Smooth muscle cell (in vitro differentiated cells): ENCODE measurements at regions not wholly inside any gene's neighbourhood (a gene's known extent, or its start where the extent isn't known, plus 50 kb on each side); places are given as distances from the start of the nearest gene placed in this dataset.

Experiments used
- DNase-seq: peaks from one replicate; lab custom pipeline; 2025; ENCODE audit not compliant: unreplicated experiment; lab: John Stamatoyannopoulos, UW
- H2AFZ ChIP-seq: fragments of 200-600 bp; sonication (generic); 2 replicates; pipeline ENCODE4 v1.6.0; 2016; ENCODE audit warnings: antibody characterized with exemption, low read depth, mild to moderate bottlenecking
- H3F3A ChIP-seq: fragments of 200-600 bp; sonication (generic); 2 replicates; pipeline ENCODE4 v1.6.0; 2017; ENCODE audit warnings: antibody characterized with exemption, low read depth
- H3K27ac ChIP-seq: fragments of 200-600 bp; sonication (generic); 2 replicates; pipeline ENCODE4 v1.5.1; 2016; ENCODE audit warnings: low read depth, mild to moderate bottlenecking
- H3K27me3 ChIP-seq: fragments of 200-600 bp; sonication (generic); 2 replicates; pipeline ENCODE4 v1.6.1; 2016; ENCODE audit warnings: low read depth, mild to moderate bottlenecking
- H3K36me3 ChIP-seq: fragments of 200-600 bp; sonication (generic); 2 replicates; pipeline ENCODE4 v1.5.1; 2016; ENCODE audit warnings: low read depth
- H3K4me1 ChIP-seq: fragments of 200-600 bp; sonication (generic); 2 replicates; pipeline ENCODE4 v1.5.1; 2016; ENCODE audit warnings: low read depth
- H3K4me2 ChIP-seq: fragments of 200-600 bp; sonication (generic); 2 replicates; pipeline ENCODE4 v1.6.0; 2016; ENCODE audit warnings: mild to moderate bottlenecking
- H3K4me3 ChIP-seq: fragments of 200-600 bp; sonication (generic); 2 replicates; pipeline ENCODE4 v1.5.1; 2016; ENCODE audit warnings: mild to moderate bottlenecking
- H3K79me2 ChIP-seq: fragments of 200-600 bp; sonication (generic); 2 replicates; pipeline ENCODE4 v1.6.0; 2016; ENCODE audit warnings: low read depth, mild to moderate bottlenecking
- H3K9ac ChIP-seq: fragments of 200-600 bp; sonication (generic); 2 replicates; pipeline ENCODE4 v1.6.0; 2016; ENCODE audit warnings: low read depth
- H3K9me3 ChIP-seq: fragments of 200-600 bp; sonication (generic); replicated peaks from 2 replicates; pipeline ENCODE4 v1.5.1; 2016; ENCODE audit warnings: low read depth
- H4K20me1 ChIP-seq: fragments of 200-600 bp; sonication (generic); 2 replicates; pipeline ENCODE4 v1.6.0; 2016; ENCODE audit warnings: low read depth
- WGBS: methylation state at CpG from one replicate; pipeline ENCODE4 v1.1.7; 2016; ENCODE audit warnings: low lambda C conversion rate; 5-methylcytosine and 5-hydroxymethylcytosine counted together
- TF ChIP-seq, protein P1 (sequence below): fragments of 200-600 bp; sonication (generic); IDR thresholded peaks from 2 replicates; pipeline ENCODE4 v1.5.1; 2017; ENCODE audit warnings: borderline replicate concordance, mild to moderate bottlenecking, antibody characterized with exemption; ENCODE audit not compliant: insufficient read depth, poor library complexity, severe bottlenecking

DNA sequence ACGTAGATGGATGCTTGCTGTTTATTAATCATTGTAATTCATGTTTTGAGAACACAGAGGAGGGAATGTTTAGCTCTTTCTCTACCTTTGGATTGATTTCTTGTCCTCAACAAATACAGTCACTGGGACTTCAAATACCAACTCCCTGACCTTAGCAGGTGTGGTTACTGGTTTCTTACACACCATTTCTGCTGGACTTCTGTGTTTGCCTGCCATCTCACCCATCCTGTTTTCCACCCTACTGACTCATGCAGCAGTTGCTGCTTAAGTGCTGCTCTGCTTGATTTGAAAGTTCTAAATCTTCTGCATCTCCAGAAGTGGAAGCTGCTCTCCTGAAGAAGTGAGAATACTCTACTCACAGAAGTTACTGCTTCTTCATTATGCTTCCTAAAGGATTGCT is 170.3 kb downstream of the ZPLD1 start:
- H3K4me3 ChIP-seq: no peak overlapping the region
- no peaks in the 10 kb centered on the region for H3K79me2 ChIP-seq
- TF ChIP-seq, protein P1, sequence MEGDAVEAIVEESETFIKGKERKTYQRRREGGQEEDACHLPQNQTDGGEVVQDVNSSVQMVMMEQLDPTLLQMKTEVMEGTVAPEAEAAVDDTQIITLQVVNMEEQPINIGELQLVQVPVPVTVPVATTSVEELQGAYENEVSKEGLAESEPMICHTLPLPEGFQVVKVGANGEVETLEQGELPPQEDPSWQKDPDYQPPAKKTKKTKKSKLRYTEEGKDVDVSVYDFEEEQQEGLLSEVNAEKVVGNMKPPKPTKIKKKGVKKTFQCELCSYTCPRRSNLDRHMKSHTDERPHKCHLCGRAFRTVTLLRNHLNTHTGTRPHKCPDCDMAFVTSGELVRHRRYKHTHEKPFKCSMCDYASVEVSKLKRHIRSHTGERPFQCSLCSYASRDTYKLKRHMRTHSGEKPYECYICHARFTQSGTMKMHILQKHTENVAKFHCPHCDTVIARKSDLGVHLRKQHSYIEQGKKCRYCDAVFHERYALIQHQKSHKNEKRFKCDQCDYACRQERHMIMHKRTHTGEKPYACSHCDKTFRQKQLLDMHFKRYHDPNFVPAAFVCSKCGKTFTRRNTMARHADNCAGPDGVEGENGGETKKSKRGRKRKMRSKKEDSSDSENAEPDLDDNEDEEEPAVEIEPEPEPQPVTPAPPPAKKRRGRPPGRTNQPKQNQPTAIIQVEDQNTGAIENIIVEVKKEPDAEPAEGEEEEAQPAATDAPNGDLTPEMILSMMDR: no peak
- H3K27ac ChIP-seq: no peak overlapping the region
- H3K9ac ChIP-seq: no peak overlapping the region
- no peaks in the 10 kb centered on the region for H4K20me1 ChIP-seq
- H2AFZ ChIP-seq: no peak overlapping the region
- WGBS: 96% methylated on average over 1 of the region's 1 CpG
- H3F3A ChIP-seq: no peaks in the 10 kb centered on the region
- no peaks in the 10 kb centered on the region for H3K9me3 ChIP-seq
- H3K4me1 ChIP-seq: no peaks in the 10 kb centered on the region
- no peaks in the 10 kb centered on the region for H3K36me3 ChIP-seq
- DNase-seq: no peak
- no peak overlapping the region for H3K4me2 ChIP-seq
- no peaks in the 10 kb centered on the region for H3K27me3 ChIP-seq

DNA sequence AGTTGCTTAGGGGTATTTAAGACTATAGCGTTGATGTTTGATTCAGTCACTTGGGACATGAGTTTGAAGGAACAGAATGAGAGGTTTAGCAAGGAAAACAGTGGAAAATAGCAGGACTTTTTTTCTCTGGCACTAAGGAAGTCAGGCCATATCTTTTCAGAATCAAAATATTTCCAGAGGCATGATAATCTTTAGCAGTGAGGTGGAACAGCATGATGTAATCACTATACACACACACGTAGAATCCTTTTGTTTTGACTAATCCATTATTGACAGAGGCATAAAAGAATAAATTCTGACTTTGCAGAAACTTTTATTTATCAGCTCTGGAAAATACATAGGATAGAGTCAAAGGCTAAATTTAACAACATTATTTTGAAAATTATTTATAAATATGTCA is 174.1 kb downstream of the ZPLD1 start:
- 78% methylated on average over 2 of the region's 2 CpGs for WGBS
- no peaks in the 10 kb centered on the region for H3K9me3 ChIP-seq
- TF ChIP-seq, protein P1: no peak
- H3K27me3 ChIP-seq: no peaks in the 10 kb centered on the region
- H2AFZ ChIP-seq: no peak overlapping the region
- H3K27ac ChIP-seq: no peak overlapping the region
- DNase-seq: no peak
- no peaks in the 10 kb centered on the region for H3K79me2 ChIP-seq
- H3K4me2 ChIP-seq: no peak overlapping the region
- H3K4me1 ChIP-seq: no peaks in the 10 kb centered on the region
- no peaks in the 10 kb centered on the region for H3K36me3 ChIP-seq
- no peaks in the 10 kb centered on the region for H4K20me1 ChIP-seq
- no peak overlapping the region for H3K9ac ChIP-seq
- H3K4me3 ChIP-seq: no peak overlapping the region
- H3F3A ChIP-seq: no peaks in the 10 kb centered on the region

DNA sequence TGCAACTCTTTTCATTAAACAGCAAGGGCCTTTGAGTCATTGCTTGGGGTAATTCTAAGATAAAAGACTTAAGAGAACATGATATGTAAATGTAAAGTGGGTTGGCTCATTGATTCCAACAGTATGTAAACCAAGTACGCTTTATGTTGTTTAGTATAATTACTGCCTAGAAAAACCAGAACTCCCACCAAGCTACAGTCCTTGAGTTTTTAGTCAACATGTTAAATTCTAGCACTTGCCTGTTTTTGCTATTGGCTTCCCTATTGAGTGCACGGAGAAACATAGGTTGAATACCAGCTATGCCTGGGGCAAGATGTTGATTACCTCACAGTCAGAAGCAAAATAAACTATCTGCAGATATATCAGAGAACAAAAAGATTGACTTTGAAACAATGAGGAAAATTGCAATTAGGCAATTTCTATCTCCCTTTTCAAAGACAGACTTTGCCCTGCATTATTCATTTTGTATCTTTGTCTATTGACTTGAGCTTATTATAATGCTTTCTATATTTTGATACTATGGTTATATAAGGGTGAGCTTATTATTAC is 179.3 kb downstream of the ZPLD1 start:
- no peaks in the 10 kb centered on the region for H3F3A ChIP-seq
- H4K20me1 ChIP-seq: no peaks in the 10 kb centered on the region
- 37% methylated on average over 2 of the region's 2 CpGs for WGBS
- TF ChIP-seq, protein P1: no peak
- no peaks in the 10 kb centered on the region for H3K9me3 ChIP-seq
- DNase-seq: no peak
- H3K4me3 ChIP-seq: no peak overlapping the region
- no peak overlapping the region for H3K9ac ChIP-seq
- H2AFZ ChIP-seq: no peak overlapping the region
- no peaks in the 10 kb centered on the region for H3K4me1 ChIP-seq
- H3K36me3 ChIP-seq: no peaks in the 10 kb centered on the region
- peak overlapping the region; percentile 12 for H3K4me2 ChIP-seq
- no peak overlapping the region for H3K27ac ChIP-seq
- H3K79me2 ChIP-seq: no peaks in the 10 kb centered on the region
- no peaks in the 10 kb centered on the region for H3K27me3 ChIP-seq

DNA sequence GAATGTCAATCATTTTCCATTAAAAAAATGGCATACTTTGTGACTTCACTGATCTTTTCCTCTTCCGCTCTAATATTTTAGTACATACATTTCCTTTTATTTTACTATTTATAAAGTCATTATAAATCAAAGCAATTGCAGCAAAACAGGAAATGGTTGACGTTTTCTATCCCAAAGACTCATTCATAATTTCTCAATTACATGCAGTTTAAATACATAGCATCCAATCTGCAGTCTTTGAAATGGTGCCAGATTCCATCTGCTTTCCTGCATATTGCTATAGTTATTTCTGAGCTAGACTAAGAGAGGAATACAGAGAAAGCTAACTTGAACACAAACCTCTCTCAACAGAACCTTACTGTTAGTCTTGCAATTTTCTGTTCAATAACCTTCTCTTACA is 179.8 kb downstream of the ZPLD1 start:
- Histone ChIP-seq H3K4me1 (no peaks in the 10 kb centered on the region), H3K27ac (no peak overlapping the region), H3K4me3 (no peak overlapping the region), H3K79me2 (no peaks in the 10 kb centered on the region), H3K9ac (no peak overlapping the region), H4K20me1 (no peaks in the 10 kb centered on the region), H3F3A (no peaks in the 10 kb centered on the region), H3K9me3 (no peaks in the 10 kb centered on the region), H3K36me3 (no peaks in the 10 kb centered on the region), H3K27me3 (no peaks in the 10 kb centered on the region), H3K4me2 (no peak overlapping the region), H2AFZ (no peak overlapping the region)
- WGBS: 81% methylated on average over 2 of the region's 2 CpGs
- TF ChIP-seq, protein P1: no peak
- no peak for DNase-seq
